Upper lobe of right lung (tissue), 1 donor: ENCODE measurements at regions not wholly inside any gene's neighbourhood (a gene's known extent, or its start where the extent isn't known, plus 50 kb on each side); places are given as distances from the start of the nearest gene placed in this dataset.

Experiments used
- ATAC-seq: fragments of 200-7000 bp; cut with Tn5 transposase; one replicate; pipeline ENCODE4 v1.9.1; 2020; ENCODE audit warnings: mild to moderate bottlenecking, moderate library complexity
- DNase-seq: peaks from one replicate; pipeline ENCODE4 v3.0.0-alpha.2; 2020
- H3K27ac ChIP-seq: fragments of 200-600 bp; one replicate; pipeline ENCODE4 v1.8.0; 2022
- H3K27me3 ChIP-seq: fragments of 200-600 bp; one replicate; pipeline ENCODE4 v1.8.0; 2022; ENCODE audit warnings: mild to moderate bottlenecking
- H3K36me3 ChIP-seq: fragments of 200-600 bp; one replicate; pipeline ENCODE4 v1.8.0; 2022
- H3K4me1 ChIP-seq: fragments of 200-600 bp; one replicate; pipeline ENCODE4 v1.8.0; 2022
- H3K4me3 ChIP-seq: fragments of 200-600 bp; one replicate; pipeline ENCODE4 v1.8.0; 2022; ENCODE audit warnings: mild to moderate bottlenecking
- H3K9me3 ChIP-seq: fragments of 200-600 bp; one replicate; pipeline ENCODE4 v1.8.0; 2022
- CTCF ChIP-seq: fragments of 200-600 bp; IDR thresholded peaks from one replicate; pipeline ENCODE4 v1.8.0; 2022; ENCODE audit warnings: antibody characterized with exemption
- intact Hi-C: fragments of 100-400 bp; cut with DNase I; formaldehyde crosslinking; loops from one replicate; pipeline ENCODE4 v1.11.0; 2022
- donor health status: DM: no; HTN: yes; CAD: no; lungs with severe emphysema.

- intact Hi-C loops = no loop called here
- no peaks in the 10 kb centered on the region for H3K27me3 ChIP-seq
- no peaks in the 10 kb centered on the region for H3K4me1 ChIP-seq
- no peaks in the 10 kb centered on the region for H3K36me3 ChIP-seq
- TF ChIP-seq CTCF = no peak
- ATAC-seq = no peak
- no peak overlapping the region for H3K4me3 ChIP-seq
- H3K9me3 ChIP-seq = no peaks in the 10 kb centered on the region
- no peak overlapping the region for H3K27ac ChIP-seq
- DNase-seq = no peak
Observed at GRCh38 chr6:87847830-87848210, 145.8 kb upstream of the AKIRIN2 start.

GRCh38 chr6:87847135-87847829 is 145.2 kb upstream of the AKIRIN2 start:
- intact Hi-C loops = no loop called here
- H3K27ac ChIP-seq = no peak overlapping the region
- H3K4me1 ChIP-seq = no peaks in the 10 kb centered on the region
- H3K4me3 ChIP-seq = no peak overlapping the region
- H3K27me3 ChIP-seq = no peaks in the 10 kb centered on the region
- no peaks in the 10 kb centered on the region for H3K36me3 ChIP-seq
- no peak for TF ChIP-seq CTCF
- ATAC-seq (no peak), DNase-seq (no peak)
- no peaks in the 10 kb centered on the region for H3K9me3 ChIP-seq

- no peak for TF ChIP-seq CTCF
- Histone ChIP-seq H3K4me3 (no peak overlapping the region), H3K9me3 (no peaks in the 10 kb centered on the region), H3K27ac (no peak overlapping the region), H3K4me1 (no peaks in the 10 kb centered on the region), H3K27me3 (no peaks in the 10 kb centered on the region), H3K36me3 (no peaks in the 10 kb centered on the region)
- intact Hi-C loops = no loop called here
- no peak for ATAC-seq
- DNase-seq = no peak
Observed at GRCh38 chr6:87846434-87846833, 144.4 kb upstream of the AKIRIN2 start.

GRCh38 chr6:87840324-87840723 is 138.3 kb upstream of the AKIRIN2 start:
- no peak overlapping the region for H3K4me3 ChIP-seq
- ATAC-seq (no peak), DNase-seq (no peak)
- no peak overlapping the region for H3K27ac ChIP-seq
- no peaks in the 10 kb centered on the region for H3K36me3 ChIP-seq
- intact Hi-C loops = no loop called here
- no peak for TF ChIP-seq CTCF
- H3K9me3 ChIP-seq = peaks cover 5% of the 10 kb centered on the region
- H3K27me3 ChIP-seq = no peaks in the 10 kb centered on the region
- no peaks in the 10 kb centered on the region for H3K4me1 ChIP-seq

GRCh38 chr6:87837876-87838275 is 135.8 kb upstream of the AKIRIN2 start:
- no peaks in the 10 kb centered on the region for H3K27me3 ChIP-seq
- no peaks in the 10 kb centered on the region for H3K36me3 ChIP-seq
- H3K4me3 ChIP-seq = no peak overlapping the region
- H3K27ac ChIP-seq = no peak overlapping the region
- no peak for ATAC-seq
- H3K9me3 ChIP-seq = peaks cover 5% of the 10 kb centered on the region
- TF ChIP-seq CTCF = no peak
- intact Hi-C loops = no loop called here
- H3K4me1 ChIP-seq = no peaks in the 10 kb centered on the region
- no peak for DNase-seq

GRCh38 chr6:87837444-87837843 is 135.4 kb upstream of the AKIRIN2 start:
- intact Hi-C loops = no loop called here

More at GRCh38 chr6:87837444-87837843, 135.4 kb upstream of the AKIRIN2 start:
- TF ChIP-seq CTCF = no peak
- Histone ChIP-seq H3K4me1 (no peaks in the 10 kb centered on the region), H3K27me3 (no peaks in the 10 kb centered on the region), H3K27ac (no peak overlapping the region), H3K9me3 (peaks cover 5% of the 10 kb centered on the region), H3K4me3 (no peak overlapping the region), H3K36me3 (no peaks in the 10 kb centered on the region)
- ATAC-seq = no peak
- no peak for DNase-seq
